PC-3 (cell line): ENCODE measurements at regions not wholly inside any gene's neighbourhood (a gene's known extent, or its start where the extent isn't known, plus 50 kb on each side); places are given as distances from the start of the nearest gene placed in this dataset.

ENCODE experiments used
- ATAC-seq: fragments of 200-7000 bp; cut with Tn5 transposase; 2 replicates; pipeline ENCODE4 v1.9.1; 2020; ENCODE audit warnings: mild to moderate bottlenecking, moderate library complexity
- BruUV-seq: library from RNA; stranded (reverse); fragments of 400-500 nt; replicated peaks from 2 replicates; lab custom pipeline; 2021; lab: Mats Ljungman, UMichigan
- CTCF ChIA-PET: fragments of 300-600 bp; sonication (Branson Sonifier 250); formaldehyde crosslinking; loops from one replicate; lab custom pipeline; 2022; ENCODE audit warnings: antibody characterized with exemption; lab: Charles Lee
- POLR2A ChIA-PET: fragments of 300-600 bp; sonication (Branson Sonifier 250); formaldehyde crosslinking; loops from one replicate; lab custom pipeline; 2022; ENCODE audit warnings: antibody characterized with exemption; ENCODE audit not compliant: unreplicated experiment; lab: Charles Lee
- DNase-seq: peaks from one replicate; pipeline ENCODE4 v3.0.0-alpha.2; 2015
- H2AFZ ChIP-seq: fragments of 300-600 bp; sonication (generic); 2 replicates; pipeline ENCODE4 v1.6.0; 2016; ENCODE audit warnings: antibody characterized with exemption, low read length
- H3F3A ChIP-seq: fragments of 300-600 bp; sonication (generic); one replicate; pipeline ENCODE4 v1.6.0; 2017; ENCODE audit warnings: antibody characterized with exemption, low read length, control low read depth, mild to moderate bottlenecking; ENCODE audit not compliant: unreplicated experiment
- H3K27ac ChIP-seq: fragments of 300-600 bp; sonication (generic); 2 replicates; pipeline ENCODE4 v1.5.1; 2016; ENCODE audit warnings: mild to moderate bottlenecking, low read length
- H3K27me3 ChIP-seq: fragments of 300-600 bp; sonication (generic); 2 replicates; pipeline ENCODE4 v1.6.1; 2016; ENCODE audit warnings: low read length, mixed read lengths
- H3K36me3 ChIP-seq: fragments of 300-600 bp; sonication (generic); 2 replicates; pipeline ENCODE4 v1.6.1; 2016; ENCODE audit warnings: low read depth, mixed run types, low read length, mixed read lengths
- H3K4me1 ChIP-seq: fragments of 300-600 bp; sonication (generic); 2 replicates; pipeline ENCODE4 v1.5.1; 2016; ENCODE audit warnings: low read length; ENCODE audit not compliant: insufficient read depth
- H3K4me2 ChIP-seq: fragments of 300-600 bp; sonication (generic); 2 replicates; pipeline ENCODE4 v1.6.0; 2016; ENCODE audit warnings: low read length
- H3K4me3 ChIP-seq: fragments of 300-600 bp; sonication (generic); 2 replicates; pipeline ENCODE4 v1.5.1; 2016; ENCODE audit warnings: mild to moderate bottlenecking, low read length, mixed read lengths
- H3K79me2 ChIP-seq: fragments of 300-600 bp; sonication (generic); 2 replicates; pipeline ENCODE4 v1.6.1; 2017; ENCODE audit warnings: low read length, mixed read lengths
- H3K9ac ChIP-seq: fragments of 300-600 bp; sonication (generic); 2 replicates; pipeline ENCODE4 v1.6.0; 2016; ENCODE audit warnings: mild to moderate bottlenecking, low read length
- H3K9me2 ChIP-seq: fragments of 300-600 bp; sonication (generic); replicated peaks from 2 replicates; pipeline ENCODE4 v1.6.1; 2016; ENCODE audit warnings: mixed run types, low read length, mixed read lengths
- H3K9me3 ChIP-seq: fragments of 300-600 bp; sonication (generic); 2 replicates; pipeline ENCODE4 v1.6.1; 2016; ENCODE audit warnings: low read length, mixed read lengths
- H4K20me1 ChIP-seq: fragments of 300-600 bp; sonication (generic); 2 replicates; pipeline ENCODE4 v1.6.1; 2016; ENCODE audit warnings: low read length, mixed read lengths
- EZH2 ChIP-seq: fragments of 300-600 bp; sonication (generic); IDR thresholded peaks from one replicate; pipeline ENCODE4 v1.6.1; 2017; ENCODE audit warnings: antibody characterized with exemption, mild to moderate bottlenecking, low read length; ENCODE audit not compliant: unreplicated experiment
- EZH2phosphoT487 ChIP-seq: fragments of 300-600 bp; sonication (generic); IDR thresholded peaks from 2 replicates; pipeline ENCODE4 v1.6.1; 2018; ENCODE audit warnings: mild to moderate bottlenecking, antibody characterized with exemption, low read length, borderline replicate concordance
- intact Hi-C: fragments of 100-400 bp; cut with micrococcal nuclease; formaldehyde crosslinking; loops from 2 replicates; pipeline ENCODE4 v1.9.0; 2023
- TF ChIP-seq, protein P1 (sequence below): fragments of 300-600 bp; sonication (generic); conservative IDR thresholded peaks from 2 replicates; pipeline ENCODE4 v1.5.1; 2017; ENCODE audit warnings: antibody characterized with exemption, low read depth, mild to moderate bottlenecking, low read length

DNA sequence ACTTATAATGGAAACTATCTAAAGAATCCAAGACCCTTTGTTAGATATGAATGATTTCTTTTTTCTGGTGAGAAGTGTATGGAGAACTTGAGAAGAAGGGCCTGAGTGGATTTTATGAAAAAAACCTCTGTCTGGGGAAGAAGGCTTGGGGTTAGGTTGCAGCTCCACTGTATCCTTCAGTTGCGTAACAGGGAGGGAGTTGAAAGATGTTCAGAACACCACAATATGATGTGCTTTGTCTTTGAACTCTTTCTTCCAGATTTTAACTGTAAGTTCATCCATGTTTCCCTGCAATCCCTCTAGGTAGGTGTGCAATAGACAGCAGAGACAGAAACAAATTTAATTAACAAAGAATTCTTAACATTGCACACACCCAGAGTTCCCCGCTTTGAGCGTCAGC, 125.8 kb upstream of the NFIA start:
- H3K27ac ChIP-seq, result no peak overlapping the region
- H3K9me2 ChIP-seq, result no peaks in the 10 kb centered on the region
- no peaks in the 10 kb centered on the region for H3F3A ChIP-seq
- H3K27me3 ChIP-seq, result peaks cover 42% of the 10 kb centered on the region; the same call in 1 of the 2 replicates
- H4K20me1 ChIP-seq, result no peaks in the 10 kb centered on the region
- DNase-seq (no peak), ATAC-seq (no peak)
- H3K9me3 ChIP-seq, result no peaks in the 10 kb centered on the region
- H3K4me1 ChIP-seq, result peaks cover 6% of the 10 kb centered on the region
- H3K36me3 ChIP-seq, result no peaks in the 10 kb centered on the region
- no TSS peak for BruUV-seq
- no peak overlapping the region for H2AFZ ChIP-seq
- no peaks in the 10 kb centered on the region for H3K79me2 ChIP-seq
- TF ChIP-seq EZH2phosphoT487, result no peak
- TF ChIP-seq EZH2, result no peak
- TF ChIP-seq, protein P1, sequence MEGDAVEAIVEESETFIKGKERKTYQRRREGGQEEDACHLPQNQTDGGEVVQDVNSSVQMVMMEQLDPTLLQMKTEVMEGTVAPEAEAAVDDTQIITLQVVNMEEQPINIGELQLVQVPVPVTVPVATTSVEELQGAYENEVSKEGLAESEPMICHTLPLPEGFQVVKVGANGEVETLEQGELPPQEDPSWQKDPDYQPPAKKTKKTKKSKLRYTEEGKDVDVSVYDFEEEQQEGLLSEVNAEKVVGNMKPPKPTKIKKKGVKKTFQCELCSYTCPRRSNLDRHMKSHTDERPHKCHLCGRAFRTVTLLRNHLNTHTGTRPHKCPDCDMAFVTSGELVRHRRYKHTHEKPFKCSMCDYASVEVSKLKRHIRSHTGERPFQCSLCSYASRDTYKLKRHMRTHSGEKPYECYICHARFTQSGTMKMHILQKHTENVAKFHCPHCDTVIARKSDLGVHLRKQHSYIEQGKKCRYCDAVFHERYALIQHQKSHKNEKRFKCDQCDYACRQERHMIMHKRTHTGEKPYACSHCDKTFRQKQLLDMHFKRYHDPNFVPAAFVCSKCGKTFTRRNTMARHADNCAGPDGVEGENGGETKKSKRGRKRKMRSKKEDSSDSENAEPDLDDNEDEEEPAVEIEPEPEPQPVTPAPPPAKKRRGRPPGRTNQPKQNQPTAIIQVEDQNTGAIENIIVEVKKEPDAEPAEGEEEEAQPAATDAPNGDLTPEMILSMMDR, result no peak
- no peak overlapping the region for H3K9ac ChIP-seq
- CTCF ChIA-PET, result no interaction called here
- no peak overlapping the region for H3K4me2 ChIP-seq
- no peak overlapping the region for H3K4me3 ChIP-seq
- POLR2A ChIA-PET, result no interaction called here
- intact Hi-C loops, result no loop called here

DNA sequence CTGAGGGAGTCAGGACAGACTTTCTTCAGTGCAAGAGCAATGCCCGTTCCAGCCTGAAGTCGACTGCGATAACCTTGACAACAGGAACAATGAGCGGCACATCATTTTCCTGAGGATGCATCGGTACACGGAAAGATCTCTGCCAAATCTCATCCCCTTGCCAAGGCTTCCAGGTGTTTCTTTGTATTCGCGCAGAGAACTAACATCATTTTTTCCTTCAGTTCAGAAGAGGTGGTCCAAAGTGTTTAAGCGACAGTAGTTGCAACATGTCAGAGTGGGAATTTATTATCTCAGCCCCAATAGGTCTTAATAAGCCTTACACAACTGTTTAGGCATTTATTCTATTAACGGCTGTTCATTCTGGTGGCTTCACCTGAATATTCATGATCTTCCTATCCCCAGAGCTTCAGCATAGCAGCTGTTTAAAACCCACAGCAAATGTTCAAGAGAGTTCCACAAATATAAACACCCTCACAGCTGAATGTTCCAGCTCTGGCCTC, 129.7 kb upstream of the NFIA start:
- Histone ChIP-seq H3K36me3 (no peaks in the 10 kb centered on the region), H2AFZ (no peak overlapping the region), H3K27me3 (peaks cover 50% of the 10 kb centered on the region; the same call in 1 of the 2 replicates), H3F3A (no peaks in the 10 kb centered on the region), H3K4me1 (peaks cover 4% of the 10 kb centered on the region), H4K20me1 (no peaks in the 10 kb centered on the region), H3K4me2 (no peak overlapping the region), H3K9me3 (no peaks in the 10 kb centered on the region), H3K27ac (no peak overlapping the region), H3K9ac (no peak overlapping the region), H3K9me2 (no peaks in the 10 kb centered on the region), H3K4me3 (no peak overlapping the region), H3K79me2 (no peaks in the 10 kb centered on the region)
- DNase-seq (no peak), ATAC-seq (no peak)
- TF ChIP-seq EZH2phosphoT487 (no peak), EZH2 (no peak)
- TF ChIP-seq, protein P1, result no peak
- POLR2A ChIA-PET, result no interaction called here
- intact Hi-C loops, result no loop called here
- CTCF ChIA-PET, result no interaction called here
- BruUV-seq, result no TSS peak

DNA sequence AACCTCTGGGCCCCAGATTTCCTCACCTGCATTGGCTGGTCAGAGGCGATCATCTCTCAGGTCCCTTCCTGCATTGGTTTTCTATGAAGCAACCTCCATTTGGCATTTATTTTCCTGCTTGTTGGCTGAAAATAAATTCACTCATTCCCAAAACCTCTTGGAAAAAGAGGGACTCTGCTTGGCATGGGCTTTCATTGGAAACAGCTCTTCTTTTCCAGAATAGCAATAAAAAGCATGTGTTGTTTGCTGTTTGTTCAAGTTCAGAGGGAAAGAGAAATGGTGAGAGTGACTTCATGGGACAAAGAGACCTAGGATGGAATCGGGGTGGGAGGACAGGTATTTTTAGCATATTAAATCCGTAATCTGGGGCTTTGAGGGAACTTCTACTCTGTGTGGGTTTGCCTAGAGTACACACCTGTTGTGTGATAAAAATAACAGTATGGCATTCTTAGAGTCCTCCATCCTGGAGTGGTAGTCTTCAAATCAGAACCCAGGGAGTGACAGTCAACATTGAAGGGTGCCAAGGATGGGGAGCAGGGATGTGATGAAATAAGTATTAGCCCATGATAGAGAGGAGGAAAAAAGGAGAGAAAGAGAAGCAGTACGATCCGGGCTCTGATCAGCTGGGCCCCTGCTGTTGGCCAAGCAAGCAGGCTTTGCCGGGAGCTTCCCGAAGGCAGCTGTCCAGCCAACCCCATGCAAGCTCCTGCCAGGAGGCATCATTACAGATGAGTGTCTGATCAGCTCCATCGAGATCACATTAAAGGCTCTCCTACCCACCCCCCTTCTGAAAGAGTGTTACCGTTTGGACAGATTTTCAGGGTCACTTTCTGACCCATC, 131.9 kb upstream of the NFIA start:
- Histone ChIP-seq H3K4me2 (no peak overlapping the region), H3K4me1 (peaks cover 15% of the 10 kb centered on the region), H4K20me1 (no peaks in the 10 kb centered on the region), H2AFZ (no peak overlapping the region), H3K9me3 (no peaks in the 10 kb centered on the region), H3K79me2 (no peaks in the 10 kb centered on the region), H3K27ac (no peak overlapping the region), H3K9me2 (no peaks in the 10 kb centered on the region), H3K27me3 (peaks cover 37% of the 10 kb centered on the region; the same call in 1 of the 2 replicates), H3K9ac (no peak overlapping the region), H3K4me3 (no peak overlapping the region), H3F3A (no peaks in the 10 kb centered on the region), H3K36me3 (no peaks in the 10 kb centered on the region)
- TF ChIP-seq EZH2, result no peak
- TF ChIP-seq, protein P1, result no peak
- no peak for TF ChIP-seq EZH2phosphoT487
- no TSS peak for BruUV-seq
- ChIA-PET POLR2A (no interaction called here), CTCF (no interaction called here)
- ATAC-seq (no peak), DNase-seq (no peak)
- intact Hi-C loops, result no loop called here
